ENCODE measurements at regions not wholly inside any gene's neighbourhood (a gene's known extent, or its start where the extent isn't known, plus 50 kb on each side); places are given as distances from the start of the nearest gene placed in this dataset.

DNA sequence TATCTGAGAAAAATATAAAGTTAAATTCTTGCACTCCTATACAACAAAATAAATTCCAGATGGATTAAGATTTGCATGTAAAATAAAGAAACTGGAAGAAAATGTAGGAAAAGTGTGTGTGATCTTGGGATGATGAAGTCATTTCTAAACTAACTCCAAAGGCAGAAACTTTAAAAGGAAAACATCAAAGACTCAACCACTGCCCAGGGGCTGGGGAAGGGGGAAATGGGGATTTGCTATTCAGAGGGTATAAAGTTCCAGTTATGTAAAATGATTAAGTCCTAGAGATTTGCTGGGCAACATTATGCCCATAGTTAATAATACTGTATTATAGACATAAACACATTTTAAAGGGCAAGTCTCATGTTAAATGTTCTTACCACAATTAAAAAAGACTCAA is 254.5 kb downstream of the DEPDC1B start:
- TF ChIP-seq POLR2A (IDR thresholded peaks at IDR 0.05) (no peak), CTCF (IDR thresholded peaks at IDR 0.05) (no peak)
